Suprapubic skin (tissue), 3 donors: ENCODE measurements at regions not wholly inside any gene's neighbourhood (a gene's known extent, or its start where the extent isn't known, plus 50 kb on each side); places are given as distances from the start of the nearest gene placed in this dataset.

Experiments
- POLR2A ChIP-seq, 2 donors: fragments of 450-650 bp; IDR thresholded peaks; one replicate each; pipeline ENCODE4 v1.6.1; 2017; ENCODE audit warnings: antibody characterized with exemption in 2 of 2, mild to moderate bottlenecking in 2 of 2, moderate library complexity in 2 of 2
- TF ChIP-seq, protein P1 (sequence below), 2 donors: fragments of 200-600 bp in 1 of 2; fragments of 450-650 bp in 1 of 2; sonication (generic) in 1 of 2; IDR thresholded peaks; one replicate each; pipeline ENCODE4 v1.5.1; 2016 to 2019; ENCODE audit warnings: antibody characterized with exemption in 2 of 2, mild to moderate bottlenecking in 1 of 2, moderate library complexity in 1 of 2

DNA sequence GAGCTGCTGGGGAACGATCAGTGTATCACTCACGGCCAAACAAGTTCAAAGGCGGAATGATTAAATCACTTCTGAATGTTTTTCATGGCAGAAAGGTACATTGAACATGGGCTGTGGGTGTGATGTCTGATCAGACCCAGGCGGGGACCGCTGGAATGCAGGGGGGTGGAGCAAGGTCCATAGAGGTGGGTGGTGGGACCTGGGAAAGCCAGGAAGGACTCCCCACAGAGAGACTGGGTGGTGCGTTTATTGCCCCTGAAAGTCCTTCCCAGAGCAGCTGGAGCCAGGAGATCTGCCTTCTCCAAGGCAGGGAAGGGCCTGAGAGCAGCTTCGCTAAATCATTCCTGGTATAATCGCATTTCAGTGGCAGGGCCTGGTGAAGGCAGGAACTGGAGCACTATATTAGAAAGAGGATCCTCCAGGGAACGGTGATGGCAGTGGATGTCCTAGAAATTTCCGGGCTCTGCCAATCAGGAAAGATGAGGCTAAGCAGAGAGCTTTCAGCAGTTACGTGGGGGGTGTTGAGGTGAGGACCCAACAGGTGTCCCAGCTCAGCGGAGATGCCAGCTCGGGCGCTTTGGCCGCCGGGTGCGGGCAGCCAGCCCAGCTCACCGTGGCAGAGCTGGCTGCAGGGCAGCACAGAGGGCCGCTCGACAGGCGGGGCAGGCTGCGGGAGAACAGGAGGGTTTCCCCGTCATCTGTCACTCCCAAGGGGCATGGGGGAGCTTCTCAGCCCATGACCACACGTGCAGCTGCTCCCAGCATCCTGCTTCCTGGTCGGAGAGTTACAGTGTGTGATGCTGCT lies 271.7 kb downstream of the CTTN start:
- TF ChIP-seq POLR2A (IDR thresholded peaks at IDR 0.05): no peak
- TF ChIP-seq, protein P1, sequence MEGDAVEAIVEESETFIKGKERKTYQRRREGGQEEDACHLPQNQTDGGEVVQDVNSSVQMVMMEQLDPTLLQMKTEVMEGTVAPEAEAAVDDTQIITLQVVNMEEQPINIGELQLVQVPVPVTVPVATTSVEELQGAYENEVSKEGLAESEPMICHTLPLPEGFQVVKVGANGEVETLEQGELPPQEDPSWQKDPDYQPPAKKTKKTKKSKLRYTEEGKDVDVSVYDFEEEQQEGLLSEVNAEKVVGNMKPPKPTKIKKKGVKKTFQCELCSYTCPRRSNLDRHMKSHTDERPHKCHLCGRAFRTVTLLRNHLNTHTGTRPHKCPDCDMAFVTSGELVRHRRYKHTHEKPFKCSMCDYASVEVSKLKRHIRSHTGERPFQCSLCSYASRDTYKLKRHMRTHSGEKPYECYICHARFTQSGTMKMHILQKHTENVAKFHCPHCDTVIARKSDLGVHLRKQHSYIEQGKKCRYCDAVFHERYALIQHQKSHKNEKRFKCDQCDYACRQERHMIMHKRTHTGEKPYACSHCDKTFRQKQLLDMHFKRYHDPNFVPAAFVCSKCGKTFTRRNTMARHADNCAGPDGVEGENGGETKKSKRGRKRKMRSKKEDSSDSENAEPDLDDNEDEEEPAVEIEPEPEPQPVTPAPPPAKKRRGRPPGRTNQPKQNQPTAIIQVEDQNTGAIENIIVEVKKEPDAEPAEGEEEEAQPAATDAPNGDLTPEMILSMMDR (IDR thresholded peaks at IDR 0.05): no peak
